ENCODE measurements at regions not wholly inside any gene's neighbourhood (a gene's known extent, or its start where the extent isn't known, plus 50 kb on each side); places are given as distances from the start of the nearest gene placed in this dataset.

DNA sequence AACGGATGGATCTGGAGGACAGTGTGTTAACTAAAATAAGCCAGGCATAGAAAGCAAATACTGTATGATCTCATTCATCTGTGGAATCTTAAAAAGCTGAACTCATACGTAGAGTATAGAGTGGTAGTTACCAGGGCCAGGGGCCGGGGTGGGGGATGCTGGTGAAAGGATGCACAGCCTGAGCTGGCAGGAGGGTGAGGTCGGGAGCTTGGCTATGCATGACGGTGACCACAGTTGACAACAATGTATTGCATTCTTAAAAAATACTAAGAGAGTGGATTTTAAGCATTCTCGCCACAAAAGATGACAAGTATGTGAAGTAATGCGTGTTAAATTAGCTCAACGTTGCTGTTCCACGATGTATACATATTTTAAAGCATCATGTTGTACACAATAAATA is 351.3 kb downstream of the TMEM121 start:
- TF ChIP-seq, protein P1, sequence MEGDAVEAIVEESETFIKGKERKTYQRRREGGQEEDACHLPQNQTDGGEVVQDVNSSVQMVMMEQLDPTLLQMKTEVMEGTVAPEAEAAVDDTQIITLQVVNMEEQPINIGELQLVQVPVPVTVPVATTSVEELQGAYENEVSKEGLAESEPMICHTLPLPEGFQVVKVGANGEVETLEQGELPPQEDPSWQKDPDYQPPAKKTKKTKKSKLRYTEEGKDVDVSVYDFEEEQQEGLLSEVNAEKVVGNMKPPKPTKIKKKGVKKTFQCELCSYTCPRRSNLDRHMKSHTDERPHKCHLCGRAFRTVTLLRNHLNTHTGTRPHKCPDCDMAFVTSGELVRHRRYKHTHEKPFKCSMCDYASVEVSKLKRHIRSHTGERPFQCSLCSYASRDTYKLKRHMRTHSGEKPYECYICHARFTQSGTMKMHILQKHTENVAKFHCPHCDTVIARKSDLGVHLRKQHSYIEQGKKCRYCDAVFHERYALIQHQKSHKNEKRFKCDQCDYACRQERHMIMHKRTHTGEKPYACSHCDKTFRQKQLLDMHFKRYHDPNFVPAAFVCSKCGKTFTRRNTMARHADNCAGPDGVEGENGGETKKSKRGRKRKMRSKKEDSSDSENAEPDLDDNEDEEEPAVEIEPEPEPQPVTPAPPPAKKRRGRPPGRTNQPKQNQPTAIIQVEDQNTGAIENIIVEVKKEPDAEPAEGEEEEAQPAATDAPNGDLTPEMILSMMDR (IDR thresholded peaks at IDR 0.05): no peak
- no peak for TF ChIP-seq POLR2A (IDR thresholded peaks at IDR 0.05)

Data from heart left ventricle (tissue), 13 donors.